Smooth muscle cell (in vitro differentiated cells): ENCODE measurements at regions not wholly inside any gene's neighbourhood (a gene's known extent, or its start where the extent isn't known, plus 50 kb on each side); places are given as distances from the start of the nearest gene placed in this dataset.

Experiments
- DNase-seq: peaks from one replicate; lab custom pipeline; 2025; ENCODE audit not compliant: unreplicated experiment; lab: John Stamatoyannopoulos, UW
- H2AFZ ChIP-seq: fragments of 200-600 bp; sonication (generic); 2 replicates; pipeline ENCODE4 v1.6.0; 2016; ENCODE audit warnings: antibody characterized with exemption, low read depth, mild to moderate bottlenecking
- H3F3A ChIP-seq: fragments of 200-600 bp; sonication (generic); 2 replicates; pipeline ENCODE4 v1.6.0; 2017; ENCODE audit warnings: antibody characterized with exemption, low read depth
- H3K27ac ChIP-seq: fragments of 200-600 bp; sonication (generic); 2 replicates; pipeline ENCODE4 v1.5.1; 2016; ENCODE audit warnings: low read depth, mild to moderate bottlenecking
- H3K27me3 ChIP-seq: fragments of 200-600 bp; sonication (generic); 2 replicates; pipeline ENCODE4 v1.6.1; 2016; ENCODE audit warnings: low read depth, mild to moderate bottlenecking
- H3K36me3 ChIP-seq: fragments of 200-600 bp; sonication (generic); 2 replicates; pipeline ENCODE4 v1.5.1; 2016; ENCODE audit warnings: low read depth
- H3K4me1 ChIP-seq: fragments of 200-600 bp; sonication (generic); 2 replicates; pipeline ENCODE4 v1.5.1; 2016; ENCODE audit warnings: low read depth
- H3K4me2 ChIP-seq: fragments of 200-600 bp; sonication (generic); 2 replicates; pipeline ENCODE4 v1.6.0; 2016; ENCODE audit warnings: mild to moderate bottlenecking
- H3K4me3 ChIP-seq: fragments of 200-600 bp; sonication (generic); 2 replicates; pipeline ENCODE4 v1.5.1; 2016; ENCODE audit warnings: mild to moderate bottlenecking
- H3K79me2 ChIP-seq: fragments of 200-600 bp; sonication (generic); 2 replicates; pipeline ENCODE4 v1.6.0; 2016; ENCODE audit warnings: low read depth, mild to moderate bottlenecking
- H3K9ac ChIP-seq: fragments of 200-600 bp; sonication (generic); 2 replicates; pipeline ENCODE4 v1.6.0; 2016; ENCODE audit warnings: low read depth
- H3K9me3 ChIP-seq: fragments of 200-600 bp; sonication (generic); replicated peaks from 2 replicates; pipeline ENCODE4 v1.5.1; 2016; ENCODE audit warnings: low read depth
- H4K20me1 ChIP-seq: fragments of 200-600 bp; sonication (generic); 2 replicates; pipeline ENCODE4 v1.6.0; 2016; ENCODE audit warnings: low read depth
- WGBS: methylation state at CpG from one replicate; pipeline ENCODE4 v1.1.7; 2016; ENCODE audit warnings: low lambda C conversion rate; 5-methylcytosine and 5-hydroxymethylcytosine counted together
- TF ChIP-seq, protein P1 (sequence below): fragments of 200-600 bp; sonication (generic); IDR thresholded peaks from 2 replicates; pipeline ENCODE4 v1.5.1; 2017; ENCODE audit warnings: borderline replicate concordance, mild to moderate bottlenecking, antibody characterized with exemption; ENCODE audit not compliant: insufficient read depth, poor library complexity, severe bottlenecking

DNA sequence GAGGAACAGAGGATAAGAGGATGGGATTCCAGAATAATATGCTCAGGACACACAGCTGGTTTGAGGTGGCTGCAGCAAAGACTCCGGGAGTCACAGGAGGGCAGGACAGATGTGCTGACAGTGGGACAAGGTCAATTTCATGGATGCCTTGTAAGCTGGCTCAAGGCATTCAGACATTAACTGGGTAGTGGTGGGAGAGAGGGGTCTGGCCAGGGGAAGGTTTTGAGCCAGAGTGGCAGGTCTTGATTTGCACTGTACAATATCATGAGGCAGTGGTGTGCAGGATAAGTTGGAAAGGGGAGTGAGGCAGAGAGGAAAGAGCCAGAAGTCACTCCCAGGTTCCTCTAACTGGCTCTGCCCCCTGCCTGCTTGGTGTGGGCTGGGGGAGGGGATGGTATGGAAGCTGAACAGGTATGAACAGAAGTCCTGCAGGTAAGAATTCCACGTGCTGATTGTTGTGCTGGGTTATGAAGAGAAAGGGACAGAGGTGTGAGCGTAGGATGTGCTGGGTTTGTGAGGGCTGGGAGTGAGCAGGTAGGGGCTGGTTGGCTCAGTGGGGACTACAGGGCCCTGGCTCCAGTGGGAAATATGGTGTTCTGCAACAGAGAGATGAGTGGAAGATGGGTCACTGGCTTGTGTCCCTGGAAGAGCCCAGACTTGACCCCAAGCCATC is 141.7 kb upstream of the COPS8 start:
- Histone ChIP-seq H2AFZ (no peak overlapping the region), H3K4me1 (no peaks in the 10 kb centered on the region), H3K79me2 (no peaks in the 10 kb centered on the region), H3K9ac (no peak overlapping the region), H3K9me3 (no peaks in the 10 kb centered on the region), H3K4me2 (no peak overlapping the region), H3K4me3 (no peak overlapping the region), H3K27me3 (no peaks in the 10 kb centered on the region), H3F3A (no peaks in the 10 kb centered on the region), H4K20me1 (no peaks in the 10 kb centered on the region), H3K27ac (no peak overlapping the region), H3K36me3 (no peaks in the 10 kb centered on the region)
- 86% methylated on average over 3 of the region's 3 CpGs for WGBS
- TF ChIP-seq, protein P1, sequence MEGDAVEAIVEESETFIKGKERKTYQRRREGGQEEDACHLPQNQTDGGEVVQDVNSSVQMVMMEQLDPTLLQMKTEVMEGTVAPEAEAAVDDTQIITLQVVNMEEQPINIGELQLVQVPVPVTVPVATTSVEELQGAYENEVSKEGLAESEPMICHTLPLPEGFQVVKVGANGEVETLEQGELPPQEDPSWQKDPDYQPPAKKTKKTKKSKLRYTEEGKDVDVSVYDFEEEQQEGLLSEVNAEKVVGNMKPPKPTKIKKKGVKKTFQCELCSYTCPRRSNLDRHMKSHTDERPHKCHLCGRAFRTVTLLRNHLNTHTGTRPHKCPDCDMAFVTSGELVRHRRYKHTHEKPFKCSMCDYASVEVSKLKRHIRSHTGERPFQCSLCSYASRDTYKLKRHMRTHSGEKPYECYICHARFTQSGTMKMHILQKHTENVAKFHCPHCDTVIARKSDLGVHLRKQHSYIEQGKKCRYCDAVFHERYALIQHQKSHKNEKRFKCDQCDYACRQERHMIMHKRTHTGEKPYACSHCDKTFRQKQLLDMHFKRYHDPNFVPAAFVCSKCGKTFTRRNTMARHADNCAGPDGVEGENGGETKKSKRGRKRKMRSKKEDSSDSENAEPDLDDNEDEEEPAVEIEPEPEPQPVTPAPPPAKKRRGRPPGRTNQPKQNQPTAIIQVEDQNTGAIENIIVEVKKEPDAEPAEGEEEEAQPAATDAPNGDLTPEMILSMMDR: no peak
- no peak for DNase-seq

DNA sequence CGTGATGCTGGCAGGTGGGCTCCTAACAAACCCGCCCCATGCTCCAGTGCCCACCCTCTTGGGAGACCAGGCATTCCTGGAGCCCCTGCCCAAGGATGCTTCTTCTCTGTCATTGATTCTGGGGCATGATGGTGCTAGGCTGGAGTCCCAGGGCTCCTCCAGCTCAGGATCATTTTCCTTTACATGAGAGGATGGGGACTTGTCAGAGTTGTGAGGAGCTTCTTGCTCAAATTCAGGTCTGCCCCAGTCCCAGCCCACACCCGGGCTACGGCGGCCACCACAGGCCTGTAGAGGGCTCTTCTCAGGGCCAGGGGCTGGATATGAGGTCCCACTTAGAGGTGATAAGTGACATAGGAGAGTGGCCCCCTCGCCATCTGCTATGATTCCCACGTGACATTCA is 141.1 kb upstream of the COPS8 start:
- Histone ChIP-seq H3K9ac (no peak overlapping the region), H2AFZ (no peak overlapping the region), H3K4me3 (no peak overlapping the region), H3K27me3 (no peaks in the 10 kb centered on the region), H3K36me3 (no peaks in the 10 kb centered on the region), H3K27ac (no peak overlapping the region), H4K20me1 (no peaks in the 10 kb centered on the region), H3K9me3 (no peaks in the 10 kb centered on the region), H3K4me1 (peaks cover 3% of the 10 kb centered on the region), H3K4me2 (no peak overlapping the region), H3F3A (no peaks in the 10 kb centered on the region), H3K79me2 (no peaks in the 10 kb centered on the region)
- WGBS: 97% methylated on average over 7 of the region's 7 CpGs
- TF ChIP-seq, protein P1: no peak
- DNase-seq: no peak

- TF ChIP-seq, protein P1: no peak
These were observed 140.2 kb upstream of the COPS8 start for GRCh38 chr2:236945431-236946016.

GRCh38 chr2:236946871-236947270 is 138.8 kb upstream of the COPS8 start:
- Histone ChIP-seq H3K4me2 (no peak overlapping the region), H3K9me3 (no peaks in the 10 kb centered on the region), H3K79me2 (no peaks in the 10 kb centered on the region), H3F3A (no peaks in the 10 kb centered on the region), H4K20me1 (no peaks in the 10 kb centered on the region), H3K4me1 (peaks cover 5% of the 10 kb centered on the region), H3K4me3 (no peak overlapping the region), H2AFZ (no peak overlapping the region), H3K9ac (no peak overlapping the region), H3K27ac (no peak overlapping the region), H3K27me3 (no peaks in the 10 kb centered on the region), H3K36me3 (no peaks in the 10 kb centered on the region)
- TF ChIP-seq, protein P1: no peak
- 42% methylated on average over 4 of the region's 4 CpGs for WGBS
- no peak for DNase-seq

More at GRCh38 chr2:236945431-236946016, 140.2 kb upstream of the COPS8 start:
- Histone ChIP-seq H3K9me3 (no peaks in the 10 kb centered on the region), H3K4me2 (no peak overlapping the region), H3K9ac (no peak overlapping the region), H3F3A (no peaks in the 10 kb centered on the region), H3K4me3 (no peak overlapping the region), H2AFZ (no peak overlapping the region), H3K79me2 (no peaks in the 10 kb centered on the region), H4K20me1 (no peaks in the 10 kb centered on the region), H3K36me3 (no peaks in the 10 kb centered on the region), H3K4me1 (peaks cover 5% of the 10 kb centered on the region), H3K27me3 (no peaks in the 10 kb centered on the region), H3K27ac (no peak overlapping the region)
- DNase-seq: no peak
- 95% methylated on average over 6 of the region's 6 CpGs for WGBS
